ENCODE measurements at regions not wholly inside any gene's neighbourhood (a gene's known extent, or its start where the extent isn't known, plus 50 kb on each side); places are given as distances from the start of the nearest gene placed in this dataset.

DNA sequence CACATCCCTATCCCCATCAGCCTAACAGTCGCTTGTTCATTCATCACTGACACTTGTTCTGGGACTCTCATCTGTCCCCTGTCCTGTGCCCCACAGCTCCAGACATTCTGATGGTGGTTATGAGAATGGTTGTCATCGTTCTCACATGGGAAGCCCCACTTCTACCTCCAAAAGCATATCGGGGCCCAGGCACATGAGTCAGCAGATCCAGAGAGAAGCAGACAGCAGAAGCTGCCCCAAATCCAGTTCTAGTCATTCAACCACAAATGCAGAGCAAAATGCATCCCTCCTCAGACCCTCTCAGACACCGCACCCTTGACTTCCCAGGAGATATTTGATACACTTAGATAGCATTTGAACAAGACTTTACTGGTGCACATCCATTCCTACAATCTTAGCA lies 106.0 kb downstream of the FOXF2 start:
- TF ChIP-seq, protein P1, sequence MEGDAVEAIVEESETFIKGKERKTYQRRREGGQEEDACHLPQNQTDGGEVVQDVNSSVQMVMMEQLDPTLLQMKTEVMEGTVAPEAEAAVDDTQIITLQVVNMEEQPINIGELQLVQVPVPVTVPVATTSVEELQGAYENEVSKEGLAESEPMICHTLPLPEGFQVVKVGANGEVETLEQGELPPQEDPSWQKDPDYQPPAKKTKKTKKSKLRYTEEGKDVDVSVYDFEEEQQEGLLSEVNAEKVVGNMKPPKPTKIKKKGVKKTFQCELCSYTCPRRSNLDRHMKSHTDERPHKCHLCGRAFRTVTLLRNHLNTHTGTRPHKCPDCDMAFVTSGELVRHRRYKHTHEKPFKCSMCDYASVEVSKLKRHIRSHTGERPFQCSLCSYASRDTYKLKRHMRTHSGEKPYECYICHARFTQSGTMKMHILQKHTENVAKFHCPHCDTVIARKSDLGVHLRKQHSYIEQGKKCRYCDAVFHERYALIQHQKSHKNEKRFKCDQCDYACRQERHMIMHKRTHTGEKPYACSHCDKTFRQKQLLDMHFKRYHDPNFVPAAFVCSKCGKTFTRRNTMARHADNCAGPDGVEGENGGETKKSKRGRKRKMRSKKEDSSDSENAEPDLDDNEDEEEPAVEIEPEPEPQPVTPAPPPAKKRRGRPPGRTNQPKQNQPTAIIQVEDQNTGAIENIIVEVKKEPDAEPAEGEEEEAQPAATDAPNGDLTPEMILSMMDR (IDR thresholded peaks at IDR 0.05; ENCODE audit: insufficient read depth, low read depth, low read length) = no peak
- no peak for TF ChIP-seq EZH2 (IDR thresholded peaks at IDR 0.05; ENCODE audit: insufficient read depth, low read length)

All from astrocyte (in vitro differentiated cells and primary cell).